ENCODE measurements at regions not wholly inside any gene's neighbourhood (a gene's known extent, or its start where the extent isn't known, plus 50 kb on each side); places are given as distances from the start of the nearest gene placed in this dataset.

GRCh38 chr20:23148731-23149570, 62.8 kb upstream of the CD93 start (continued):
- TF ChIP-seq CREB3 (tag; conservative IDR thresholded peaks at IDR 0.05; ENCODE audit: low read depth) (no peak), IRF9 (tag; IDR thresholded peaks at IDR 0.05) (no peak), ZNF175 (CRISPR knock-in tag; IDR thresholded peaks at IDR 0.05; ENCODE audit: low read depth) (no peak; the same call in 1 of the 2 replicates), RBBP5 (IDR thresholded peaks at IDR 0.05; ENCODE audit: borderline replicate concordance, insufficient read depth, low read length, poor library complexity, severe bottlenecking) (no peak), NFE2 (IDR thresholded peaks at IDR 0.05; ENCODE audit: low read depth) (no peak), ZNF174 (CRISPR knock-in tag; IDR thresholded peaks at IDR 0.05) (no peak), FOS (IDR thresholded peaks at IDR 0.05; ENCODE audit: extremely low read depth, insufficient read length) (no peak), MLLT1 (IDR thresholded peaks at IDR 0.05) (peak; percentile 84 to 91), ZNF75A (CRISPR knock-in tag; IDR thresholded peaks at IDR 0.05) (no peak), ZNF507 (tag; conservative IDR thresholded peaks at IDR 0.05) (no peak), PHB2 (IDR thresholded peaks at IDR 0.05; ENCODE audit: low read depth) (no peak), ZNF57 (CRISPR knock-in tag; IDR thresholded peaks at IDR 0.05) (no peak), U2AF1 (optimal IDR thresholded peaks at IDR 0.05; ENCODE audit: low read depth, low read length) (no peak), RBM25 (IDR thresholded peaks at IDR 0.05; ENCODE audit: low read depth, low read length, severe bottlenecking) (no peak), HDAC2 (IDR thresholded peaks at IDR 0.05) (no peak), GMEB1 (CRISPR knock-in tag; IDR thresholded peaks at IDR 0.05) (no peak), NFIX (CRISPR knock-in tag; IDR thresholded peaks at IDR 0.05; ENCODE audit: low read depth) (no peak), KLF6 (CRISPR knock-in tag; IDR thresholded peaks at IDR 0.05; ENCODE audit: borderline replicate concordance) (no peak), KAT8 (IDR thresholded peaks at IDR 0.05; ENCODE audit: low read depth) (no peak), CHAMP1 (IDR thresholded peaks at IDR 0.05) (no peak)
